ENCODE measurements at regions not wholly inside any gene's neighbourhood (a gene's known extent, or its start where the extent isn't known, plus 50 kb on each side); places are given as distances from the start of the nearest gene placed in this dataset.

DNA sequence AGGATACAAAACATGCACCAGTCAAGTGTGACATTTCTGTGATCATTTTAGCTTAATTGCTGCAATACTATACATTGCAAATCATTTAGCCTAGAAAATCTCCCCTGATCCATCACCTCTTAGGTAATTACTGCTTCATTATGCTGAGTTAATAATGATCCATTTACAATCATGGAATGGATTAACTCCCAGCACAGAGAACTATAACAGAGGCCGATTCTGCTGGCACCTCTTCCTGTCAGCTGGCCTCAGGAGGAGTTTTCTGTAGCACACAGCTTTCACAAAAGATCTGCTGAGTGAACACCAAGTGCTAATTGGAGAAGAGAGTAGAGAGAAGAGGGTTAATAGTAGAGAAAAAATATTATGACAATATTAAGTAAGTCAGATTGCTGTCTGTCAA, 591.8 kb upstream of the KIRREL3 start:
- no peaks in the 10 kb centered on the region for H3K27me3 ChIP-seq (replicated peaks in 1 of 2; ENCODE audit: control insufficient read depth in 2 of 2, insufficient read depth in 2 of 2, low read length in 1 of 2)
- in situ Hi-C loops (cut with MboI) (no loop called here), intact Hi-C loops (cut with micrococcal nuclease; ENCODE audit: unreplicated experiment) (no loop called here)
- SMC1A ChIA-PET (ENCODE audit: uncharacterized antibody, unreplicated experiment): no interaction called here
- no peaks in the 10 kb centered on the region for H3K9me3 ChIP-seq (replicated peaks; ENCODE audit: control insufficient read depth, insufficient read depth, low read length)
- H3K4me3 ChIP-seq: no peak overlapping the region
- RAD21 ChIA-PET (ENCODE audit: unreplicated experiment): no interaction called here
- no peak for TF ChIP-seq SUPT20H (IDR thresholded peaks at IDR 0.05; ENCODE audit: borderline replicate concordance, control insufficient read depth, low read depth, low read length)
- H3K4me2 ChIP-seq (ENCODE audit: control insufficient read depth, insufficient read depth): no peak overlapping the region
- BruUV-seq (replicated peaks): no TSS peak
- FAIRE-seq (no peak), ATAC-seq (no peak), DNase-seq (ENCODE audit: low read depth, low spot score) (no peak)
- H3K36me3 ChIP-seq (ENCODE audit: control insufficient read depth in 2 of 2, insufficient read depth in 2 of 2, low read length in 1 of 2): no peaks in the 10 kb centered on the region
- POLR2A ChIA-PET: no interaction called here
- no peak overlapping the region for H3K9ac ChIP-seq (ENCODE audit: control insufficient read depth, insufficient read depth, low read length)
- H3K79me2 ChIP-seq (ENCODE audit: control insufficient read depth, insufficient read depth, low read length): no peaks in the 10 kb centered on the region
- CTCF ChIA-PET: no interaction called here
- WGBS (ENCODE audit: insufficient coverage, insufficient replicate concordance, low lambda C conversion rate, missing lambda C conversion rate): 5% methylated on average over 1 of the region's 1 CpG
- no peaks in the 10 kb centered on the region for H3K4me1 ChIP-seq (ENCODE audit: control insufficient read depth, insufficient read depth, low read length)
- H3K27ac ChIP-seq (ENCODE audit: control insufficient read depth, insufficient read depth): no peak overlapping the region
- no peak overlapping the region for H2AFZ ChIP-seq (ENCODE audit: control insufficient read depth, low read depth, low read length)
- H4K20me1 ChIP-seq (ENCODE audit: control insufficient read depth, insufficient read depth): no peaks in the 10 kb centered on the region

DNA sequence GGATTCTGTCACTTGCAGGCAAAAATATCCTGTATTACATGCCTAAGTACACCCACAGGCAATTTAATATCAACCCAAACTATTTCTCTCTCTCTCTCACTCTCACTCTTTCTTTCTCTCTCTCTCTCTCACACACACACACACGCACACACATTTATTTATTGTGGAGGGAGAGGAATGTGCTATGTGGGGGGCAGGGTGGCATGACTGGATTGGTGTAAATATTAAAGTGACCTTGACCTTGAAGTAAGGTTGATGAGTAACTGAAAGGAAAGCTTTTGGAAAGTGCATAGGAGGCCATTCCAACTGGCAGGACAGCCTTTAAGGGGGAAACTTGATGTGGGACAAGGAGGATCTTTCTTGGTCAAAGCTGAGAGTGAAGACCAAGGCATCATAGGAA, 589.7 kb upstream of the KIRREL3 start:
- H3K79me2 ChIP-seq (ENCODE audit: control insufficient read depth, insufficient read depth, low read length): no peaks in the 10 kb centered on the region
- WGBS (ENCODE audit: insufficient coverage, insufficient replicate concordance, low lambda C conversion rate, missing lambda C conversion rate): 0% methylated on average over 1 of the region's 1 CpG
- SMC1A ChIA-PET (ENCODE audit: uncharacterized antibody, unreplicated experiment): no interaction called here
- ATAC-seq (no peak), FAIRE-seq (no peak), DNase-seq (ENCODE audit: low read depth, low spot score) (no peak)
- H3K36me3 ChIP-seq (ENCODE audit: control insufficient read depth in 2 of 2, insufficient read depth in 2 of 2, low read length in 1 of 2): no peaks in the 10 kb centered on the region
- no TSS peak for BruUV-seq (replicated peaks)
- no peak overlapping the region for H2AFZ ChIP-seq (ENCODE audit: control insufficient read depth, low read depth, low read length)
- TF ChIP-seq RCOR1 (conservative IDR thresholded peaks at IDR 0.05; ENCODE audit: low read depth, low read length) (no peak), TCF12 (IDR thresholded peaks at IDR 0.05; ENCODE audit: low read depth, low read length) (no peak), MTA2 (IDR thresholded peaks at IDR 0.05; ENCODE audit: low read depth) (no peak), HDAC6 (IDR thresholded peaks at IDR 0.05; ENCODE audit: unreplicated experiment) (no peak), TCF3 (IDR thresholded peaks at IDR 0.05; ENCODE audit: borderline replicate concordance, insufficient read depth, low read depth, low read length) (no peak)
- TF ChIP-seq, protein P1, sequence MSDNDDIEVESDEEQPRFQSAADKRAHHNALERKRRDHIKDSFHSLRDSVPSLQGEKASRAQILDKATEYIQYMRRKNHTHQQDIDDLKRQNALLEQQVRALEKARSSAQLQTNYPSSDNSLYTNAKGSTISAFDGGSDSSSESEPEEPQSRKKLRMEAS (IDR thresholded peaks at IDR 0.05; ENCODE audit: low read depth, low read length): no peak
- H3K9ac ChIP-seq (ENCODE audit: control insufficient read depth, insufficient read depth, low read length): no peak overlapping the region
- no peaks in the 10 kb centered on the region for H3K9me3 ChIP-seq (replicated peaks; ENCODE audit: control insufficient read depth, insufficient read depth, low read length)
- POLR2A ChIA-PET: no interaction called here
- no peaks in the 10 kb centered on the region for H3K4me1 ChIP-seq (ENCODE audit: control insufficient read depth, insufficient read depth, low read length)
- no peak overlapping the region for H3K4me3 ChIP-seq
- in situ Hi-C loops (cut with MboI): no loop called here
- no peak overlapping the region for H3K27ac ChIP-seq (ENCODE audit: control insufficient read depth, insufficient read depth)
- H3K4me2 ChIP-seq (ENCODE audit: control insufficient read depth, insufficient read depth): no peak overlapping the region
- CTCF ChIA-PET: no interaction called here
- RAD21 ChIA-PET (ENCODE audit: unreplicated experiment): no interaction called here
- H4K20me1 ChIP-seq (ENCODE audit: control insufficient read depth, insufficient read depth): no peaks in the 10 kb centered on the region
- intact Hi-C loops (cut with micrococcal nuclease; ENCODE audit: unreplicated experiment): no loop called here
- H3K27me3 ChIP-seq (replicated peaks in 1 of 2; ENCODE audit: control insufficient read depth in 2 of 2, insufficient read depth in 2 of 2, low read length in 1 of 2): no peaks in the 10 kb centered on the region

All from GM12878 (cell line).